ENCODE measurements at regions not wholly inside any gene's neighbourhood (a gene's known extent, or its start where the extent isn't known, plus 50 kb on each side); places are given as distances from the start of the nearest gene placed in this dataset.

DNA sequence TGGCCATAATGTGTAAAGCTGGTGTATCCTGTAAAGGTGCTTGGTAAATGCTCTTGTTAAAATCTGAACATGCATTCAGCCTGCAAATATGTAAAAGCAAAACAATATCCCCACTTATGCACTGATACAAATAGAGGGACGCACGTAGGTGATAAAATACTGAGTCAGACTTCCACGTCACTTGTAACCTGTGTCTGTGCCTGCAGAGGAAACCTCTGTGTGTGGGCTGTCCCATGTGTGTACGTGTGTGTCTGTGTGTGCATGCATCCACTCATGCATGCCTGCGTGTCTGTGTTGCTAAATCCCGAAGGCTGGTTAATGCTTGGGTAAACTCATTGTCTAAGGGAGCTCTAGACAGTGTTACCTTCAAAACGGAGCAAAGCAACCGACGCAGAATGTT is 68.9 kb downstream of the KLF6 start:
- no peak for TF ChIP-seq POLR2A (IDR thresholded peaks at IDR 0.05)
- TF ChIP-seq, protein P1, sequence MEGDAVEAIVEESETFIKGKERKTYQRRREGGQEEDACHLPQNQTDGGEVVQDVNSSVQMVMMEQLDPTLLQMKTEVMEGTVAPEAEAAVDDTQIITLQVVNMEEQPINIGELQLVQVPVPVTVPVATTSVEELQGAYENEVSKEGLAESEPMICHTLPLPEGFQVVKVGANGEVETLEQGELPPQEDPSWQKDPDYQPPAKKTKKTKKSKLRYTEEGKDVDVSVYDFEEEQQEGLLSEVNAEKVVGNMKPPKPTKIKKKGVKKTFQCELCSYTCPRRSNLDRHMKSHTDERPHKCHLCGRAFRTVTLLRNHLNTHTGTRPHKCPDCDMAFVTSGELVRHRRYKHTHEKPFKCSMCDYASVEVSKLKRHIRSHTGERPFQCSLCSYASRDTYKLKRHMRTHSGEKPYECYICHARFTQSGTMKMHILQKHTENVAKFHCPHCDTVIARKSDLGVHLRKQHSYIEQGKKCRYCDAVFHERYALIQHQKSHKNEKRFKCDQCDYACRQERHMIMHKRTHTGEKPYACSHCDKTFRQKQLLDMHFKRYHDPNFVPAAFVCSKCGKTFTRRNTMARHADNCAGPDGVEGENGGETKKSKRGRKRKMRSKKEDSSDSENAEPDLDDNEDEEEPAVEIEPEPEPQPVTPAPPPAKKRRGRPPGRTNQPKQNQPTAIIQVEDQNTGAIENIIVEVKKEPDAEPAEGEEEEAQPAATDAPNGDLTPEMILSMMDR (IDR thresholded peaks at IDR 0.05): no peak

Measured in suprapubic skin (tissue), 3 donors.